Endothelial cell of umbilical vein (primary cell): ENCODE measurements at regions not wholly inside any gene's neighbourhood (a gene's known extent, or its start where the extent isn't known, plus 50 kb on each side); places are given as distances from the start of the nearest gene placed in this dataset.

ENCODE experiments used
- BruUV-seq: library from RNA; stranded (reverse); fragments of 400-500 nt; replicated peaks from 2 replicates; lab custom pipeline; 2021; lab: Mats Ljungman, UMichigan
- CTCF ChIA-PET: fragments of 300-600, 350-600 bp; sonication (Branson Sonifier 250); formaldehyde crosslinking; loops from one replicate; lab custom pipeline; 2021; ENCODE audit warnings: antibody characterized with exemption, inconsistent platforms; lab: Charles Lee
- POLR2A ChIA-PET: fragments of 300-600, 350-600 bp; sonication (Branson Sonifier 250); formaldehyde crosslinking; loops from one replicate; lab custom pipeline; 2021; ENCODE audit warnings: antibody characterized with exemption, inconsistent platforms; lab: Charles Lee
- DNase-seq: peaks from one replicate; pipeline ENCODE4 v3.0.0-alpha.2; 2011; ENCODE audit warnings: low read depth, low spot score
- FAIRE-seq: peaks from 2 replicates; lab custom pipeline; 2011; peaks lifted over from hg19 to GRCh38; lab: Jason Lieb, UNC
- H2AFZ ChIP-seq: 2 replicates; pipeline ENCODE4 v1.6.0; 2012; ENCODE audit warnings: low read depth, low read length, control low read depth, inconsistent platforms
- H3K27ac ChIP-seq: 2 replicates; pipeline ENCODE4 v1.5.1; 2011; ENCODE audit warnings: low read depth, mild to moderate bottlenecking, control low read depth, low read length, moderate library complexity; ENCODE audit not compliant: insufficient read depth
- H3K27me3 ChIP-seq, 2 experiments: 2 replicates each; pipeline versions ENCODE4 v1.6.0 to v1.6.1; 2011; ENCODE audit warnings: low read length in 2 of 2, mixed read lengths in 1 of 2; ENCODE audit not compliant: control insufficient read depth in 2 of 2, insufficient read depth in 2 of 2
- H3K36me3 ChIP-seq, 2 experiments: 2 replicates in 1 of 2; 3 replicates in 1 of 2; pipeline ENCODE4 v1.5.1; 2011; ENCODE audit warnings: low read length in 2 of 2, mild to moderate bottlenecking in 1 of 2, moderate library complexity in 1 of 2; ENCODE audit not compliant: control insufficient read depth in 2 of 2, insufficient read depth in 2 of 2; ENCODE audit errors: extremely low read depth in 1 of 2
- H3K4me1 ChIP-seq: 3 replicates; pipeline ENCODE4 v1.5.1; 2011; ENCODE audit warnings: mild to moderate bottlenecking, low read length; ENCODE audit not compliant: control insufficient read depth, insufficient read depth; ENCODE audit errors: extremely low read depth
- H3K4me2 ChIP-seq: 2 replicates; pipeline ENCODE4 v1.6.1; 2011; ENCODE audit warnings: low read length, control low read depth, mixed read lengths; ENCODE audit not compliant: insufficient read depth
- H3K4me3 ChIP-seq, 3 experiments: fragments of 200-600 bp in 1 of 3; sonication (generic), shearing (Covaris generic) in 1 of 3; replicated peaks in 1 of 3; 2 replicates each; pipeline ENCODE4 v1.5.1; 2011 to 2016; ENCODE audit warnings: control low read depth in 3 of 3, low read length in 3 of 3, mild to moderate bottlenecking in 2 of 3, inconsistent platforms in 1 of 3, low read depth in 1 of 3, moderate library complexity in 1 of 3; ENCODE audit not compliant: insufficient read depth in 1 of 3
- H3K79me2 ChIP-seq: 2 replicates; pipeline ENCODE4 v1.6.0; 2012; ENCODE audit warnings: low read length, inconsistent platforms; ENCODE audit not compliant: control insufficient read depth, insufficient read depth
- H3K9ac ChIP-seq: replicated peaks from 2 replicates; pipeline ENCODE3; 2011; ENCODE audit warnings: low read length, control low read depth; ENCODE audit not compliant: insufficient read depth; ENCODE audit errors: extremely low read depth
- H3K9me1 ChIP-seq: replicated peaks from 3 replicates; pipeline ENCODE4 v1.6.0; 2011; ENCODE audit warnings: mild to moderate bottlenecking, low read length; ENCODE audit not compliant: control insufficient read depth, insufficient read depth; ENCODE audit errors: extremely low read depth
- H3K9me3 ChIP-seq: replicated peaks from 2 replicates; pipeline ENCODE4 v1.5.1; 2012; ENCODE audit warnings: low read length, inconsistent platforms; ENCODE audit not compliant: control insufficient read depth, insufficient read depth
- H4K20me1 ChIP-seq: replicated peaks from 2 replicates; pipeline ENCODE3; 2011; ENCODE audit warnings: mild to moderate bottlenecking, low read length; ENCODE audit not compliant: control insufficient read depth, insufficient read depth; ENCODE audit errors: extremely low read depth
- CTCF ChIP-seq, 2 donors: IDR thresholded peaks; 1 replicate in 1 of 2; 2 replicates in 1 of 2; pipeline ENCODE4 v1.5.1; 2011; ENCODE audit warnings: low read length in 2 of 2, mild to moderate bottlenecking in 2 of 2, moderate library complexity in 2 of 2, control low read depth in 1 of 2, inconsistent platforms in 1 of 2, low read depth in 1 of 2; ENCODE audit not compliant: insufficient read depth in 1 of 2; ENCODE audit errors: extremely low read depth in 1 of 2
- EZH2 ChIP-seq: IDR thresholded peaks from 2 replicates; pipeline ENCODE4 v1.6.1; 2012; ENCODE audit warnings: borderline replicate concordance, low read depth, mild to moderate bottlenecking, moderate library complexity, low read length, inconsistent platforms; ENCODE audit not compliant: severe bottlenecking
- FOS ChIP-seq: IDR thresholded peaks from 2 replicates; pipeline ENCODE4 v1.6.1; 2011; ENCODE audit warnings: mild to moderate bottlenecking, low read length, moderate library complexity, borderline replicate concordance; ENCODE audit not compliant: insufficient read depth
- GATA2 ChIP-seq: IDR thresholded peaks from 2 replicates; pipeline ENCODE4 v1.7.0; 2011; ENCODE audit warnings: low read depth, mild to moderate bottlenecking, moderate library complexity, mixed read lengths, low read length; ENCODE audit not compliant: insufficient read length, insufficient read depth
- JUN ChIP-seq: IDR thresholded peaks from 2 replicates; pipeline ENCODE4 v1.6.1; 2011; ENCODE audit warnings: borderline replicate concordance, low read depth; ENCODE audit not compliant: insufficient read length, insufficient read depth
- MAX ChIP-seq: IDR thresholded peaks from 2 replicates; pipeline ENCODE4 v1.6.1; 2011; ENCODE audit not compliant: insufficient read depth, insufficient read length
- MYC ChIP-seq: IDR thresholded peaks from one replicate; pipeline ENCODE4 v1.6.1; 2011; ENCODE audit warnings: mild to moderate bottlenecking, low read depth, low read length
- POLR2A ChIP-seq: IDR thresholded peaks from 2 replicates; pipeline ENCODE4 v1.6.1; 2012; ENCODE audit warnings: low read depth, mild to moderate bottlenecking, control low read depth, low read length
- POLR2AphosphoS5 ChIP-seq: IDR thresholded peaks from 2 replicates; pipeline ENCODE4 v1.6.1; 2012; ENCODE audit warnings: low read depth, mild to moderate bottlenecking, control low read depth, low read length, moderate library complexity; ENCODE audit not compliant: insufficient read depth
- dilution Hi-C: fragments of 300-500 bp; cut with MboI; formaldehyde crosslinking; loops from one replicate; pipeline ENCODE4 v1.15.0; 2019; ENCODE audit warnings: low sequenced_read_pairs; ENCODE audit not compliant: extremely low pct_ligation_motif_present
- intact Hi-C: fragments of 100-400 bp; cut with micrococcal nuclease; formaldehyde crosslinking; loops from one replicate; pipeline ENCODE4 v1.10.0; 2022

GRCh38 chr5:51974834-51975233, 591.6 kb downstream of the ISL1 start:
- Histone ChIP-seq H3K36me3 (no peaks in the 10 kb centered on the region), H3K4me2 (no peak overlapping the region), H3K79me2 (no peaks in the 10 kb centered on the region), H3K9me1 (no peaks in the 10 kb centered on the region), H2AFZ (no peak overlapping the region), H3K27me3 (no peaks in the 10 kb centered on the region), H3K9ac (no peak overlapping the region), H3K4me3 (no peak overlapping the region), H3K4me1 (no peaks in the 10 kb centered on the region), H3K9me3 (no peaks in the 10 kb centered on the region), H4K20me1 (no peaks in the 10 kb centered on the region), H3K27ac (no peak overlapping the region)
- TF ChIP-seq FOS (no peak), EZH2 (no peak), POLR2A (no peak), GATA2 (no peak), MYC (no peak), POLR2AphosphoS5 (no peak), MAX (no peak), JUN (no peak), CTCF (IDR thresholded peaks at IDR 0.05; ENCODE audit: extremely low read depth in 1 of 2, insufficient read depth in 1 of 2, low read depth in 1 of 2, low read length in 2 of 2) (no peak)
- intact Hi-C loops (no loop called here), dilution Hi-C loops (no loop called here)
- DNase-seq (no peak), FAIRE-seq (no peak)
- no TSS peak for BruUV-seq
- ChIA-PET POLR2A (no interaction called here), CTCF (interaction anchor here (0.8 kb wide), 1 partner anchor 202 kb away, joined by 3 read pairs; no protein-coding TSS in a partner anchor)
